GM11168 (cell line): ENCODE measurements at regions not wholly inside any gene's neighbourhood (a gene's known extent, or its start where the extent isn't known, plus 50 kb on each side); places are given as distances from the start of the nearest gene placed in this dataset.

ENCODE experiments used
- in situ Hi-C: fragments of 300-500 bp; cut with MboI; formaldehyde crosslinking; loops from one replicate; pipeline ENCODE4 v1.12.0; 2022; ENCODE audit warnings: low sequenced_read_pairs; ENCODE audit not compliant: unreplicated experiment

- in situ Hi-C loops: no loop called here
These were observed 359.1 kb upstream of the SLC35B3 start for GRCh38 chr6:8794420-8794819.

- in situ Hi-C loops: loop anchor here (10.0 kb wide), 1 partner anchor 1515 kb away; no protein-coding TSS in a partner anchor
These were observed 354.5 kb upstream of the SLC35B3 start for GRCh38 chr6:8789878-8790277.

- in situ Hi-C loops: loop anchor here (10.0 kb wide), 1 partner anchor 1520 kb away; no protein-coding TSS in a partner anchor
These were observed 349.9 kb upstream of the SLC35B3 start for GRCh38 chr6:8785223-8785622.

GRCh38 chr6:8783191-8783590 lies 347.8 kb upstream of the SLC35B3 start:
- in situ Hi-C loops: loop anchor here (10.0 kb wide), 1 partner anchor 1522 kb away; no protein-coding TSS in a partner anchor

GRCh38 chr6:8780653-8781052 lies 345.3 kb upstream of the SLC35B3 start:
- in situ Hi-C loops: loop anchor here (10.0 kb wide), 1 partner anchor 1524 kb away; no protein-coding TSS in a partner anchor

GRCh38 chr6:8764733-8765132 lies 329.4 kb upstream of the SLC35B3 start:
- in situ Hi-C loops: no loop called here

- in situ Hi-C loops: no loop called here
These were observed 325.6 kb upstream of the SLC35B3 start for GRCh38 chr6:8760951-8761350.

GRCh38 chr6:8758412-8758811 lies 323.1 kb upstream of the SLC35B3 start:
- in situ Hi-C loops: no loop called here

GRCh38 chr6:8750627-8751026 lies 315.3 kb upstream of the SLC35B3 start:
- in situ Hi-C loops: no loop called here

GRCh38 chr6:8749465-8749864 lies 314.1 kb upstream of the SLC35B3 start:
- in situ Hi-C loops: no loop called here

GRCh38 chr6:8743170-8743745 lies 307.9 kb upstream of the SLC35B3 start:
- in situ Hi-C loops: no loop called here

- in situ Hi-C loops: no loop called here
These were observed 304.1 kb upstream of the SLC35B3 start for GRCh38 chr6:8739454-8739853.

- in situ Hi-C loops: no loop called here
These were observed 303.6 kb upstream of the SLC35B3 start for GRCh38 chr6:8738951-8739350.

- in situ Hi-C loops: no loop called here
These were observed 301.0 kb upstream of the SLC35B3 start for GRCh38 chr6:8736156-8736895.

- in situ Hi-C loops: no loop called here
These were observed 298.5 kb upstream of the SLC35B3 start for GRCh38 chr6:8733879-8734278.

- in situ Hi-C loops: no loop called here
These were observed 296.5 kb upstream of the SLC35B3 start for GRCh38 chr6:8731874-8732273.

- in situ Hi-C loops: no loop called here
These were observed 275.5 kb upstream of the SLC35B3 start for GRCh38 chr6:8710668-8711431.

GRCh38 chr6:8707956-8708772 lies 272.8 kb upstream of the SLC35B3 start:
- in situ Hi-C loops: no loop called here

GRCh38 chr6:8707369-8707768 lies 272.0 kb upstream of the SLC35B3 start:
- in situ Hi-C loops: no loop called here

GRCh38 chr6:8705435-8706020 lies 270.2 kb upstream of the SLC35B3 start:
- in situ Hi-C loops: no loop called here
